ENCODE measurements at regions not wholly inside any gene's neighbourhood (a gene's known extent, or its start where the extent isn't known, plus 50 kb on each side); places are given as distances from the start of the nearest gene placed in this dataset.
"Not testable (repeated sequence)": the region's sequence is repeated elsewhere in the genome, so short reads cannot be mapped to it uniquely, and the experiment has no call there.

DNA sequence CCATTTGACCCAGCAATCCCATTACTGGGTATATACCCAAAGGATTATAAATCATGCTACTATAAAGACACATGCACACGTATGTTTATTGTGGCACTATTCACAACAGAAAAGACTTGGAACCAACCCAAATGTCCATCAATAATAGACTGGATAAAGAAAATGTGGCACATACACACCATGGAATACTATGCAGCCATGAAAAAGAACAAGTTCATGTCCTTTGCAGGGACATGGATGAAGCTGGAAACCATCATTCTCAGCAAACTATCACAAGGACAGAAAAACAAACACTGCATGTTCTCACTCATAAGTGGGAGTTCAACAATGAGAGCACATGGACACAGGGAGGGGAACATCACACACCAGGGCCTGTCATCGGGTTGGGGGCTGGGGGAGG lies 225.9 kb upstream of the SETMAR start:
- DNase-seq, result not testable (repeated sequence)

DNA sequence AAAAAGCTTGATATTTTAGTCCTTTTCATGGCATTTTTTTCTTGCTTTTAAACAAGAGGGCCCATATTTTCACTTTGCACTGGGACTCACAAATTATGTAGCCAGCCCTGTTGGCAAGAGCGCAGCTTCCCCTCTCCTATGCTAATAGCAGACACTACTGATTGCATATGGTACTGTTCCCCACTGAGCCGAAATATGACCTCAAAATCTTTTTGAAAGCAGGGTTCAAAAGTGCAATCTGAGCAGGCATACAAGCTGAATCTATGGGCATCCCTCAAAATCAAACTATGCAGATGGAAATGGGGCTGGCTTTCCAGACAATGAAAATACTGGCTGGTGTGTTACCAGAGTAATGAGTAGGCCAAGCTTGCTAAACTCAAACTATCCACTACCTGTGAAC lies 225.2 kb upstream of the SETMAR start:
- no peak for DNase-seq

DNA sequence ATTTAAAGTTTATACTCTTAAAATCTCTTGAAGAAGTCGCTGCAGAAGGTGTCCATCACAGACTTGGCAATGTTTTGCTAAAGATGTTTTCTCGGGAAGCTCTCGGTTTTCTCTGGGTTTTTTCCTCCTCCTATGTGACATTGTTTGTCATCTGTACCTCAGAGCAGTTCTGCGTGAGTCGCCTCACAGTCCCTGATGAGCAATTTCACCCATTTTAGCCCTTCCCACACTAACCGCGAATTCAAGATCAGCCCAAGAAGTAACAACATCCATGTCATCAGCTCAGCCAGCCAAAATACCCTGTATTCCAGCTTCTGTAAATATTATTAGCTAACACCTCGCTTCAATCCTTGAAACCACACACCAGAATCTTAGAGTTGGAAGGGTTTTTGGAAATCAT lies 224.3 kb upstream of the SETMAR start:
- DNase-seq, result no peak

DNA sequence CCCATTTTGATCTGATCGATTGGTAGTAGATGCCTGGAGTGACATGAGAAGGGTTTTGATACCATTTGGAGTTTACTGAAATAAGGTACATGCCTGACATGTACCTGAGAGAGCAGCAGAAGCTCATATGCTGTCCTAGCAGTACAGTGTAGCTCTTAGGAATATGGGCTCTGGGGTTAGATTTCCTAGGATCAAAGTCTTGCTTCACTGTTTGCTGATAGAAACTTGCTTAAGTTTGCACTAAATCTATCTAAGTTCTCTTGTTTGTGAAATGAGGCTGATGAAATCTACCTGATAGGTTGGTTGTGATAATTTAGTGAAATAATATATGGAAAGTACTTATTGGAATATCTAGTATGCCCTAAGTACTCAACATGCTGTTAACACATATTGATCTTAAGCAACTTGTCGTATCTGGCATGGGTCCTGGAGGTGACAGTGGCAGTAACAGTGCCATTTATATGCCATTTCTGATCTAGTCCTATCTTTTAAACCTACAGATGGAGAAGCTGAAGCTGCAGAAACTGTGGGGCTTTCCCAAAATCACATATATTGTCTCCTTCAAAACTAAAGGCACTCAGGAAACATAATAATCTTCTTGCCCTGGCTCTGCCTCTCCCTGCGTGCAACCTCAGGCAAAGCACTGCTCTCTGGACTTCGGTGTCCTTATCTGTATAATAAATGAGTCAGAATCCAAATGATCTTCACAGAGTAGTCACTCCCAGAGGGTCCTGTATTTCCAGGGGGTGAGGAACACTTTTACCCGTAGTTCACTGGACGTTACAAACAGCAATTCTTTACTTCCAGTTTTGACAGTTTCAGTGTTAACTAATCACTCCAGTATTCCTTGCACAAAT lies 223.6 kb upstream of the SETMAR start:
- DNase-seq, result no peak

DNA sequence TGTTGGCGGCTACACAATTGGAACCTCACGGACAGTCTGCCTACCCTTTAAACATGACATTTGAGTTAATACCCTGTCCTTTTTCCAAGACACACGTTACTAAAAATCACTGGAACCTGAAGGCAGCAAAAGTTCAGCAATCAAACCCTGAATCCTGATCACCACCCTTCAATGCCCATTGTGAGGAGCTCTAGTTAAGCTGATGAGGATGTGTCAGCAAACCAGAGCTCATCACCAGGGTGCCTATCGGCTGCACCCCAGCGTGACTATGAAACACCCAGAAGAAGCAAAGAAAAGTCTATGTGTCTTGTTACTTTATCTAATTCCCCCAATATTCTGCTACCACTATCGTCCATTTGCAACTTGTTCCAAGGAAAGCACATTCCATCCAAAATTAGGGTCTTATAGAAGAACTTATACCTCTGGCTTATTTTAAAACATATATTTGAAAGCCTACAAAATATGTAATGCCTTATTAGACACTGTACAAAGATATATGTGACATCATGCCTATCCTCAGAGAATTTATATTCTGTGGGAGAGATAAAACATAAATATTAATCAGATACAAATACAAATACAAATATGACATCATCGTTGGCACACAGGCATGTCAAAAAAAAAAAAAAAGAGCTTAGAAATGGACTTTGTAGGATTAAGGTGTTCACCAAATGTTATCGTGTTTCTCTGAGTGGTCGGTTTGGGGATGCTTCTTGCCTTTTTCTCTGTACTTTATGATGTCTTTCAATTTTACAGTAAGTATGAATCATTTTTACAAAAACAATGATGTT lies 219.7 kb upstream of the SETMAR start:
- DNase-seq, result no peak

DNA sequence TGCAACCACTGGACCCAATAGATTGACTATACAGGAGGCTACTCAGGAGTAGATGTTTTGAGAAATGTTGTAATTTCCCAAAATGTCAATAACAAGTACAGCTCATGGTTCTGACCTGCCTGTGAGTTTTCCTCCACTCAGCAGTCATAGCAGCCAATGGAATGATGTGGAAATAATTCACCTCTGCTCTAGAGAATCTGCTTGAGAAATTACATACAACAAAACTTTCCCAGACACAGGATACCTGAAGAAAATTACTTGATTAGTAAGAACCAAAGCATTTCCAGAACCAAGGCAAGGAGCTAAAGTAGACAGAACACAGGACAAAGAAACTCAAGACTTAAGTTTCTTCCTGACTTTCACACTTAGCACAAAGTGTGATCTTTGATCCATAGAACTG lies 218.9 kb upstream of the SETMAR start:
- no peak for DNase-seq

DNA sequence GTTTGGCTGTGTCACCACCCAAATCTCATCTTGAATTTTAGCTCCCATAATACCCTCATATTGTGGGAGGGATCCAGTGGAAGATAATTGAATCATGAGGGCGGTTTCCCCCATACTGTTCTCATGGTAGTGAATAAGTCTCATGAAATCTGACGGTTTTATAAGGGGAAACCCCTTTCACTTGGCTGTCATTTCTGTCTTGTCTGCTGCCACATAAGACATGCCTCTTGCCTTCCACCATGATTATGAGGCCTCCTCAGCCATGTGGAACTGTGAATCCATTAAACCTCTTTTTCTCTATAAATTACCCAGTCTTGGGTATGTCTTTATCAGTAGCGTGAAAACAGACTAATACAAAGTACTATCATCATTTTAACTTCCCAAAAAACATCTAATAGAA lies 216.5 kb upstream of the SETMAR start:
- DNase-seq, result not testable (repeated sequence)

DNA sequence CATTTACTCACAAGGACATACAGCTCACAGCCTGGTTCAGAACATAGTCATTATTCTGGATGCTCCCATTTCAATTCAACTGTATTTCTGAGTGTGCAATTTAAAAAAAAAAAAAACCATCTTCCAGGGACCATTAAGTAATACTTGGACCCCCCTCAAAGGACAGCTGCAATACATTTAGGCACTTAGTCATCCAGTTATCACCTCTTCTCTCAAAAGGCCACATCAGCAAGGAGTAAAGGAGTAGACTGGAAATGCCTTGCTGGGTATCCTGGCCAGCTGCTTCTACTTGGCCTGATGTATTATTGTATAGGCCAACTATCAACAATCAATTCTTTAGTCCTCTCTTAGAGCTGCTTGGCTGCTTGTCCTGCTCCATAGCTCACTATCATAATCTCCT lies 211.4 kb upstream of the SETMAR start:
- no peak for DNase-seq

DNA sequence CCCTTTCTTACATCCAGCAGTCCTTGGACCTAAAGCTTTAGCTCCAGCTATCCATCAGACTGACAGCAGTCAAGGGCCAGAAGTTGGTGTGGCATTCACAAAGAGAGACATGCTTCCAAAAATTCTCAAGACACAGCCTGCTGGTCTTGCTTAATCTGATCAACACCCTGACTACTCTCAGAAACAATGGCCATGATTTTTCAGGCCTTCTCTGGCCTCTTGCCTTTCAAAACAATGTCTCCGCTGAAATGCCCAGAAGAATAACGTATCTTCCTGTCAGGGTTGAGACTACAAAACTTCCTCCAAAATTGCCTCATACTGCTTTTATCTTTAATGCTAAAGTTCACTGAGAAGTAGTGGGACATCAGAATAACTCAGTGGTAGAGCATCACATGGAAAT lies 205.4 kb upstream of the SETMAR start:
- no peak for DNase-seq

DNA sequence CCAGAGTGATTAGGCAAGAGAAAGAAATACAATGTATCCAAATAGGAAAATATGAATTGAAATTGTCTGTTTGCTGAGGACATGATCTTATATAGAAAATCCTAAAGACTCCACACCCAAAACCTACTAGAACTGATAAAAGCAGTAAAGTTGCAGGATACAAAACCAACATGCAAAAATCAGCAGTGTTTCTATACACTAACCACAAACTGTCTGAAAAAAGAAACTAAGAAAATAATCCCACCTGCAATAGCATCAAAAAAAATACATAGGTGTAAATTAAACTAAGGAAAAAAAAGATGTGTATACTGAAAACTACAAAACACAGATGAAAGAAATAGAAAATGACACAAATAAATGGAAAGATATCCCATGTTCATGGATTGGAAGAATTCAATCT lies 203.6 kb upstream of the SETMAR start:
- DNase-seq, result no peak

DNA sequence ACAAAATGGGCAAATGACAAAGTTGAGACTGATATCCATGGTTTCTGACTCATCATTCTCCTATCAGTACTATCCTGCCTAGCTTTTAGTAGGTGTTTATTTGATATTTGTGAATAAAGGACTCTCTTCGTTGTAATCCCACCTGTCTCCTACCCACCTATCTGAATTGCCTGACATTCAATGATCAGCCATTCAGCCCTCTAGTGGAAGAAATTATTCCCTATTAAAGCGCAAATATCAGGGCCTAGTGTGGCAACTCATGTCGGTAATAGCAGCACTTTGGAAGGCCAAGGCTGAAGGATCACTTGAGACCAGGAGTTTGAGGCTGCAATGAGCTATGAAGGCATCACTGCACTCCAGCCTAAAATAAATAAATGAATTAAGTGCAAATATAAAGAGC lies 195.7 kb upstream of the SETMAR start:
- DNase-seq, result no peak

DNA sequence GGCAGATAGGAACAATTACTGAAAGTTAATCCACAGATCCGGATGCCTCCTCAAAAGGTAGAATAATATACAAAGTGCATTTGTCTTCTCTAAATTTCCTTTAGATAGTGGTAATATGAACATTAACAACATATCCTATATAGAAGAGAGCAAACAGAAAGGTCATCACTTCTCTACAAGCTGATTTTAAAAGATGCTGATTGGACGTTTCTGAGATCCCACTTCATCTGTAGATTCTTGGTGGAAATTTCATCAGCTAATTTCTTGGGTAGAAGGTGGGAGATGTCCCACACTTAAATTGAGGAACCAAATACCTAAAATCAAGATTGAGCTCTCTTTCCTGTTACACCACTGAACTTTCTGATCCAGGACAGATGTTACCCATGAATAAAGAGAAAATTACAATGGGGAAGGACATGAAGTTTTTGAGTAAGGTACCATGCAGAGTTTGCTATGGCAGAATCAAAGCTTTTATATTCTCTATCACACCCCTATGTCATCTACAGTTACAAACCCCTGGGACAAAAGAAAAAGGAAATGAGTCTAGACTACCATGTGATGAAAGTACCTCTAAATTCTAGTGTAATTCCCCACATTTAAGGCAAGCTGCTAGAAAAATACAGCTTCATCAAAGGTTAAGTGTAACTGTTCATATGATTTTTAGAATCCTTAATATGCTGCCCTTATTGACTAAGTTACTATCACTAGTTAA lies 189.2 kb upstream of the SETMAR start:
- DNase-seq, result no peak

DNA sequence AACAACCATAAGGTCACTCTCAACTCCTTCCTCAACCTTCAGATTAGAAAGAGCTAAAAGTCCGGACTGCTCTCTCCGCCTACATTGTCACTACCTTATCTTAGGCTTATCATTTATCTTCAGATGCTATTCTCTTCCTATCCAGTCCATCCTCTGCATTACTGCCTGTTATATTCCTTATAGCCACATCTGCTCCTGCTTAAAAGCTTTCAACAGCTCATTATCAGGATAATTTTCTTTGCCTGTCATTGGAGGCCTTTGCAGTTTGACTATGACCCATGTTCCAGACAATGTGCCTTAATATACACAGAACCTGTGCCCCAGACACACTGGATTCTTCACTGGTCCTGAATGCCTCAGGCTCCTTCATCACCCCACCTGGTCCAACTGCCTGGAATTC lies 184.1 kb upstream of the SETMAR start:
- no peak for DNase-seq

DNA sequence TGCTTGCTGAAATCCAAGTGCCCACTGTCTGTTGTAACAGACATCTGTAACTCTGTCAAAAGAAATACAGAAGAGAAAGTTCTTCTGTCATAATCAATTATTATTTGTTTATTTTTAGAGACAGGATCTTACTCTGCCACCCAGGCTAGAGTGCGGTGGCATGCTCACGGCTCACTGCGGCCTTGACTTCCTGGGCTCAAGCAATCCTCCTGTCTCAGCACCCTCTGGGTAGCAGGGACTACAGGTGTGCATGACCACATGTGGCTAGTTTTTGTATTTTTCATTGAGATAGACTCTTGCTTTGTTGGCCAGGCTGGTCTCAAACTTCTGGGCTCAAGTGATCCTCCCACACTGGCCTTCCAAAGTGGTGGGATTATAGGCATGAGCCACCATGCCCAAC lies 177.6 kb upstream of the SETMAR start:
- DNase-seq, result no peak

DNA sequence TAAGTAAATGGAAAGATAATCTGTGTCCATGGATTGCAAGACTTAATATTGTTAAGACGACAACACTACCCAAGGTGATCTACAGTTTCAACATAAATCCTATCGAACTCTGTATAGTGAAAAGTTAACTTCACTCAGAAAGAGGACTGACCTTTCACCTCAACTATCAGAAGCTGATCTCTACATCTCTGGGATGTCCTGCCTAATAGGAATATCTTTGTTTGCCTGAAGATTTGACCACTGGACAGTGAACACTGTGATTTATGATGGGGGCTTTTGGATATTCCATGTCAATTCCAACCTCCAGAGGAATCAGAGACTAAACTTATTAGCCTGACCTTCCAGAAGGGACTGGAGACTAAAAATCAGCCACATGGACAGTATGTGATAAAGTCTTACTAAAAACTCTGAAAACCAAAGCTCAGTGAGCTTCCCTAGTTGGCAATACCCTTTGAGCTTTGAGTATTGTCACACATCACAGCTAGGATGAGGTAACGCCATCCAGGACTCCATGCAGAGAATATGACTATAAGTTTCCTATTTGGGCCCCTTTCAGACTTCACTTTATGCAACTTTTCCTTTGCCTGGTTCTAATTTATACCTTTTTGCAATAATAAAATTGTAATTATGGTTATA lies 164.9 kb upstream of the SETMAR start:
- no peak for DNase-seq

DNA sequence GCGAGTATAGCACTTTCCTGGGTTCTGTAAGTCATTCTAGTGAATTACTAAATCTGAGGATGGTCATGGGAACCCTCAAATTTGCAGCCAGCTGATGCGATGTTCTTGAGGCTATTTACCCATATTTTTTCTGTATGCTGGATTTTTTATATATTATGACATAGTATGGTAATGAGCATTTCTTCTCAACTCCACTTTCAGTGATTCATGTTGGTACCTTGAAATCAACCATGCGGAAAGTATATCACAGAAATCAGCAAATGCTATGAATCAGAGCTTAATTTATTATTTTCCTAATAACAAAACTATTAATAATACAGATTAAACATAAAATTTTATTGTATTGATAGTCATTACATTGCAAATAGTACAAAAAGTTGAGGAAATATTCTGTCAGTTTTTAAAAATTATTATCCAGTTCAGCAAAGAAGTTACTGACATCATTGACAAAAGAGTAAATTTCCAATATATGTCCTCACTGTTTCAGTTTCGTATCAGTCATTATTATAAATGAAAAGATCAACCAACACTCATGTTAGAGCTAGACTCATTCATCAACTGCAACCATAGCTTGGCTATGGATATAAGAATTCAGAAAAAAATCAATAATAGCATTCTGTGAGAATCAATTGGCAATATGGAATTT lies 164.3 kb upstream of the SETMAR start:
- DNase-seq, result no peak

DNA sequence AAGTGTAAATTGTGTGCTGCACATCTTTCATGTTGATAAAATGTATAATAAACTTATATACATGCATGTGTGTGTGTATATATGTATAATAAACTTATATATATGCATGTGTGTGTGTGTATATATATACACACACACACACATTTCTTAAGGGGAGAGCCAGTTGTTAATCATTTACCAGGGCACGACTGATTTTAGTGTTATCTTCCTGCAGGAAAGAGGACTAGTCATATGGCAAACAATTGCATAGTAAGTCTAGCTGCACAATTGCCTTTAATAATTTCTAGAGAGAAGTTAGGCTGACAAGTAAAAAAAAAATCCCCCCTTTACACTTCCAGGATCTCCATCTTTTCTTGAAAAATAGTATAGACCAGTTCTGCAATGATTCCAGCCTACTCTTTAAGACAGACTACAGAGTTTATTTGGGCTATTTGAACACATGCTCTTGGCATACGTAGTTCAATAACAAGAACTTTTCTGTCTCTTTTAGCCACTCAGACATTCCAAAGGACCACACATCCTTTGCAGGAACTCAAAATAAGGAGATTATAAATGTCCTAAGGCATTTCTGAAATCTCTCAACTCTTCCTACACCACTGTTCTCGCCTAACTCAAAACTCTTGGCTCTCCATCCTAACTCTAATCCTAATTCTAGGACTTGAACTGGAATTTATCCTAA lies 163.6 kb upstream of the SETMAR start:
- no peak for DNase-seq

DNA sequence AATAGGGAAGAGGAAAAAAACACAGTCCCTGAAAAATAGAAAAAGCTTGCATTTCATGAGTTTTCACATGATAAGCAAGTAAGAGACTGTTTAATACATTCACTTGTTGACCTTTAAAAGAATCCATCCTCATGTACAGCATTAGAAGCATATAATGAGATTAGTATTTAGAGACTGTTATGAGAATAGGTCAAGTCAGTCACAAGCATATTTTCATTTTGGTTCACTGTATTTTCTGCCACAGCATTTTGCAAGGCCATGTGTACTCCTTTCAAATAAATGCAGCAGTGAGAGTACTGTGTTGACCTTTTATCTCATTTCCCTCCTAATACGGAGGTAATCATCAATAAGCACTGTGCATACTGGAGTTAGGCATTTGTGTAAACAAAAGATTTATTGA lies 162.2 kb upstream of the SETMAR start:
- no peak for DNase-seq

DNA sequence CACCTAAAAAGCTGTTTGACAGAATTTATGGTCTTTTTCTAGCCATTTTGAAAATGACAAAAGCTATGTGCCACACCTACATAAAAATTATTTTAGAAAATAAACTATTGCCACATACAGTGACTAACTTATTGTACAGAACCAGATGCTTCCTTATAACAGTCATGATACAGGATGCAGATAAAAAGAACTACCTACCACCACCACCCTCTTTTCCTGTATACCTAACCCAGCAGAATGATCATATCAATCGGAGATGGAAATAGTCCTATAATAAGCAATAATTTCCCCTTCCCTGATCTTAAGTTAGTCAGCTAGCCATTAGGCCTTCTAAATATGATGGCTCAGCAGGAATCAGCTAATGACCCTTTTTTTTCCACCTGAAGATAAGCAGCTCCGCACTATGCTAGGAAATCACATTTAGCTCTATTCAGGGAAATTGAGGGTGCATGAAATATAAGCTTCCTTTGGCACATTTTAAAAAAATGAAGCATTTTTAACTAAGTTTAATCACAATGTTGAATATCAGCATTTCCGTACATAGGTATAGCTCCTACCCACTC lies 155.5 kb upstream of the SETMAR start:
- no peak for DNase-seq

DNA sequence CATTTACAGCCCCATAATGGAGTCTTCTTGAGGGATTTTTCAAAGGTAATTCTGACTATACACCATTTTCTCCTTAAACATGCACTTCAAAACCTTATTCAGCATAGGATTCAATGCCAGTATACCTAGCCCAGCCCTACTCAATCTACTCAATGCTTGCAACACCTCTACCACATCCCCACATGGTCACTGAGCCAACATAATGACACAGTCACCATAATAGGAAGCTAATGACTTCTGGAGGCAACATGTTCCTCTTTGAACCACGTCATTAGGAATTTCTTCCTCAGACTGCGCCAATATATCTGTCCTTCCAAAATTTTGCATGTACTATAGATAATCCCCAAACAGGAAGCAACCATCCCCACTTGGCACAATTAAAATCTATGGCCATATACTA lies 153.9 kb upstream of the SETMAR start:
- no peak for DNase-seq

DNA sequence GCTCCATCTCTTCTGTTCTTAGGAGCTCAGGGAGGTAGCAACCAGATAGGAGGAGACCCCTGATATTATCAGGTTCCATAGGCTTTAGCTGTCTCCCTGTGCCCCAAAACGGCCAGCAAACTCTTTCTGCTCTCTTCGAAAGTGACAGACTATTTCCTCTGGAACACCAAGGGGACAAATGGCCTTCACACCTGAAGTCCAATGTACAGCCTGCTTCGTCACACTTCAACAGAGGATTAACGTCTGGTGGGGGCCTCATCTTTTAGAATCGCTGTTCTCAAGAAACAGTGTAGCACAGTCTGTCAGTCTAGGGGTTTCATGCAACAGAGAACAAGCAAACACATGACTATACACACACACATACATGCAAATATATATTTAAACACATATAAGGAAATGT lies 152.4 kb upstream of the SETMAR start:
- DNase-seq, result no peak

Measured in right kidney (tissue), 1 donor.